Suprapubic skin (tissue), 4 donors: ENCODE measurements at regions not wholly inside any gene's neighbourhood (a gene's known extent, or its start where the extent isn't known, plus 50 kb on each side); places are given as distances from the start of the nearest gene placed in this dataset.
"Not testable (repeated sequence)": the region's sequence is repeated elsewhere in the genome, so short reads cannot be mapped to it uniquely, and the experiment has no call there.

Experiments used
- DNase-seq, 2 donors: peaks; one replicate each; pipeline ENCODE4 v3.0.0-alpha.2; 2019; ENCODE audit warnings: low spot score in 2 of 2
- H3K27ac ChIP-seq: fragments of 200-600 bp; sonication (generic); one replicate; pipeline ENCODE4 v1.5.1; 2019
- H3K27me3 ChIP-seq: fragments of 200-600 bp; sonication (generic); one replicate; pipeline ENCODE4 v1.5.1; 2019
- H3K36me3 ChIP-seq: fragments of 200-600 bp; sonication (generic); one replicate; pipeline ENCODE4 v1.5.1; 2019
- H3K4me1 ChIP-seq: fragments of 200-600 bp; sonication (generic); one replicate; pipeline ENCODE4 v1.5.1; 2019
- H3K4me3 ChIP-seq: fragments of 200-600 bp; sonication (generic); one replicate; pipeline ENCODE4 v1.5.1; 2019; ENCODE audit warnings: mild to moderate bottlenecking
- H3K9me3 ChIP-seq: fragments of 200-600 bp; sonication (generic); one replicate; pipeline ENCODE4 v1.5.1; 2019
- CTCF ChIP-seq, 2 donors: fragments of 200-600 bp in 1 of 2; fragments of 450-650 bp in 1 of 2; sonication (generic) in 1 of 2; IDR thresholded peaks; one replicate each; pipeline ENCODE4 v1.5.1; 2016 to 2019; ENCODE audit warnings: antibody characterized with exemption in 2 of 2, mild to moderate bottlenecking in 1 of 2, moderate library complexity in 1 of 2
- EP300 ChIP-seq: sonication (generic); formaldehyde crosslinking; IDR thresholded peaks from one replicate; pipeline ENCODE4 v1.6.1; 2017; ENCODE audit warnings: antibody characterized with exemption
- POLR2A ChIP-seq, 2 donors: fragments of 450-650 bp; IDR thresholded peaks; one replicate each; pipeline ENCODE4 v1.6.1; 2017; ENCODE audit warnings: antibody characterized with exemption in 2 of 2, mild to moderate bottlenecking in 2 of 2, moderate library complexity in 2 of 2
- POLR2AphosphoS5 ChIP-seq, 3 donors: sonication (generic); formaldehyde crosslinking; IDR thresholded peaks; one replicate each; pipeline ENCODE4 v1.6.1; 2017; ENCODE audit warnings: antibody characterized with exemption in 3 of 3
- WGBS: methylation state at CpG from one replicate; pipeline ENCODE4 v1.1.5; 2018; 5-methylcytosine and 5-hydroxymethylcytosine counted together

GRCh38 chr13:87333599-87333998, 337.6 kb upstream of the SLITRK5 start:
- H3K36me3 ChIP-seq = no peaks in the 10 kb centered on the region
- no peak overlapping the region for H3K4me3 ChIP-seq
- H3K27ac ChIP-seq = no peak overlapping the region
- H3K4me1 ChIP-seq = peaks cover 11% of the 10 kb centered on the region
- 71% methylated on average over 5 of the region's 5 CpGs for WGBS
- H3K27me3 ChIP-seq = no peaks in the 10 kb centered on the region
- DNase-seq = no peak
- no peaks in the 10 kb centered on the region for H3K9me3 ChIP-seq
- TF ChIP-seq POLR2AphosphoS5 (IDR thresholded peaks at IDR 0.05) (no peak), EP300 (no peak), POLR2A (IDR thresholded peaks at IDR 0.05) (no peak), CTCF (IDR thresholded peaks at IDR 0.05) (no peak)

- WGBS = 94% methylated on average over 8 of the region's 8 CpGs
- H3K4me3 ChIP-seq = no peak overlapping the region
- no peaks in the 10 kb centered on the region for H3K36me3 ChIP-seq
- DNase-seq = no peak
- H3K9me3 ChIP-seq = no peaks in the 10 kb centered on the region
- no peak overlapping the region for H3K27ac ChIP-seq
- peaks cover 11% of the 10 kb centered on the region for H3K4me1 ChIP-seq
- H3K27me3 ChIP-seq = no peaks in the 10 kb centered on the region
- no peak for TF ChIP-seq POLR2AphosphoS5 (IDR thresholded peaks at IDR 0.05)
- TF ChIP-seq EP300 = no peak
- no peak for TF ChIP-seq POLR2A (IDR thresholded peaks at IDR 0.05)
- TF ChIP-seq CTCF (IDR thresholded peaks at IDR 0.05) = no peak
Observed at GRCh38 chr13:87334176-87334575, 337.0 kb upstream of the SLITRK5 start.

GRCh38 chr13:87336346-87336889, 334.8 kb upstream of the SLITRK5 start:
- H3K4me3 ChIP-seq, H3K4me1 ChIP-seq, DNase-seq, H3K27ac ChIP-seq, H3K9me3 ChIP-seq, H3K27me3 ChIP-seq, H3K36me3 ChIP-seq: not testable (repeated sequence)
- WGBS = 76% methylated on average over 8 of the region's 8 CpGs

- Histone ChIP-seq H3K4me1 (no peaks in the 10 kb centered on the region), H3K27ac (no peak overlapping the region), H3K36me3 (no peaks in the 10 kb centered on the region), H3K4me3 (no peak overlapping the region), H3K9me3 (no peaks in the 10 kb centered on the region), H3K27me3 (no peaks in the 10 kb centered on the region)
- 68% methylated on average over 2 of the region's 2 CpGs for WGBS
- no peak for DNase-seq
- TF ChIP-seq CTCF (IDR thresholded peaks at IDR 0.05) (no peak), POLR2AphosphoS5 (IDR thresholded peaks at IDR 0.05) (no peak), EP300 (no peak), POLR2A (IDR thresholded peaks at IDR 0.05) (no peak)
Observed at GRCh38 chr13:87344176-87344575, 327.0 kb upstream of the SLITRK5 start.

- no peak for TF ChIP-seq CTCF (IDR thresholded peaks at IDR 0.05)
- no peak for TF ChIP-seq POLR2A (IDR thresholded peaks at IDR 0.05)
- TF ChIP-seq POLR2AphosphoS5 (IDR thresholded peaks at IDR 0.05) = no peak
- TF ChIP-seq EP300 = no peak
- H3K27me3 ChIP-seq = no peaks in the 10 kb centered on the region
- H3K4me3 ChIP-seq = no peak overlapping the region
- H3K9me3 ChIP-seq = peaks cover 3% of the 10 kb centered on the region
- H3K27ac ChIP-seq = no peak overlapping the region
- no peaks in the 10 kb centered on the region for H3K4me1 ChIP-seq
- 65% methylated on average over 5 of the region's 6 CpGs for WGBS
- DNase-seq = no peak
- H3K36me3 ChIP-seq = no peaks in the 10 kb centered on the region
Observed at GRCh38 chr13:87355451-87355850, 315.7 kb upstream of the SLITRK5 start.

- Histone ChIP-seq H3K4me3 (no peak overlapping the region), H3K27me3 (no peaks in the 10 kb centered on the region), H3K36me3 (no peaks in the 10 kb centered on the region), H3K9me3 (peaks cover 3% of the 10 kb centered on the region), H3K27ac (no peak overlapping the region), H3K4me1 (no peaks in the 10 kb centered on the region)
- 54% methylated on average over 7 of the region's 8 CpGs for WGBS
- DNase-seq = no peak
- TF ChIP-seq POLR2AphosphoS5 (IDR thresholded peaks at IDR 0.05) = no peak
Observed at GRCh38 chr13:87356314-87356713, 314.9 kb upstream of the SLITRK5 start.
